Upper lobe of left lung (tissue), 4 donors: ENCODE measurements at regions not wholly inside any gene's neighbourhood (a gene's known extent, or its start where the extent isn't known, plus 50 kb on each side); places are given as distances from the start of the nearest gene placed in this dataset.

Source experiments
- EP300 ChIP-seq, 4 donors: sonication (generic); formaldehyde crosslinking; IDR thresholded peaks; one replicate each; pipeline ENCODE4 v1.5.1; 2017; ENCODE audit warnings: antibody characterized with exemption in 4 of 4, control low read depth in 2 of 4
- POLR2A ChIP-seq, 4 donors: fragments of 450-650 bp; IDR thresholded peaks; one replicate each; pipeline ENCODE4 v1.5.1; 2016 to 2017; ENCODE audit warnings: antibody characterized with exemption in 4 of 4, mild to moderate bottlenecking in 2 of 4
- POLR2AphosphoS5 ChIP-seq, 2 donors: sonication (generic); formaldehyde crosslinking; IDR thresholded peaks; one replicate each; pipeline ENCODE4 v1.5.1; 2017; ENCODE audit warnings: antibody characterized with exemption in 2 of 2
- TF ChIP-seq, protein P1 (sequence below), 6 experiments: fragments of 450-650 bp in 4 of 6; fragments of 200-600 bp in 2 of 6; sonication (generic) in 2 of 6; IDR thresholded peaks; one replicate each; pipeline ENCODE4 v1.5.1; 2016 to 2019; ENCODE audit warnings: antibody characterized with exemption in 6 of 6

GRCh38 chr14:45727133-45727532 lies 474.1 kb upstream of the MIS18BP1 start:
- TF ChIP-seq, protein P1, sequence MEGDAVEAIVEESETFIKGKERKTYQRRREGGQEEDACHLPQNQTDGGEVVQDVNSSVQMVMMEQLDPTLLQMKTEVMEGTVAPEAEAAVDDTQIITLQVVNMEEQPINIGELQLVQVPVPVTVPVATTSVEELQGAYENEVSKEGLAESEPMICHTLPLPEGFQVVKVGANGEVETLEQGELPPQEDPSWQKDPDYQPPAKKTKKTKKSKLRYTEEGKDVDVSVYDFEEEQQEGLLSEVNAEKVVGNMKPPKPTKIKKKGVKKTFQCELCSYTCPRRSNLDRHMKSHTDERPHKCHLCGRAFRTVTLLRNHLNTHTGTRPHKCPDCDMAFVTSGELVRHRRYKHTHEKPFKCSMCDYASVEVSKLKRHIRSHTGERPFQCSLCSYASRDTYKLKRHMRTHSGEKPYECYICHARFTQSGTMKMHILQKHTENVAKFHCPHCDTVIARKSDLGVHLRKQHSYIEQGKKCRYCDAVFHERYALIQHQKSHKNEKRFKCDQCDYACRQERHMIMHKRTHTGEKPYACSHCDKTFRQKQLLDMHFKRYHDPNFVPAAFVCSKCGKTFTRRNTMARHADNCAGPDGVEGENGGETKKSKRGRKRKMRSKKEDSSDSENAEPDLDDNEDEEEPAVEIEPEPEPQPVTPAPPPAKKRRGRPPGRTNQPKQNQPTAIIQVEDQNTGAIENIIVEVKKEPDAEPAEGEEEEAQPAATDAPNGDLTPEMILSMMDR (IDR thresholded peaks at IDR 0.05): no peak
- no peak for TF ChIP-seq EP300 (IDR thresholded peaks at IDR 0.05)
- no peak for TF ChIP-seq POLR2AphosphoS5 (IDR thresholded peaks at IDR 0.05)
- TF ChIP-seq POLR2A (IDR thresholded peaks at IDR 0.05): no peak
